Trophoblast cell (in vitro differentiated cells and primary cell): ENCODE measurements at regions not wholly inside any gene's neighbourhood (a gene's known extent, or its start where the extent isn't known, plus 50 kb on each side); places are given as distances from the start of the nearest gene placed in this dataset.
A peak's percentile ranks its signal among the peaks of the same experiment; 100 is the strongest.

Experiments used
- DNase-seq, 2 donors: peaks; one replicate each; pipeline ENCODE4 v3.0.0-alpha.2; 2016
- H2AFZ ChIP-seq: 2 replicates; pipeline ENCODE4 v1.6.1; 2013; ENCODE audit warnings: low read length, moderate library complexity, mild to moderate bottlenecking; ENCODE audit not compliant: insufficient read depth, poor library complexity
- H2AK5ac ChIP-seq: 2 replicates; pipeline ENCODE4 v1.6.1; 2013; ENCODE audit warnings: mild to moderate bottlenecking, low read length
- H2BK120ac ChIP-seq: 2 replicates; pipeline ENCODE4 v1.6.1; 2013; ENCODE audit warnings: low read length, mild to moderate bottlenecking, moderate library complexity; ENCODE audit not compliant: insufficient read depth, poor library complexity
- H2BK12ac ChIP-seq: 2 replicates; pipeline ENCODE4 v1.6.1; 2013; ENCODE audit warnings: mild to moderate bottlenecking, low read length, moderate library complexity
- H2BK5ac ChIP-seq: 2 replicates; pipeline ENCODE4 v1.6.1; 2013; ENCODE audit warnings: low read length, low read depth, moderate library complexity, mild to moderate bottlenecking; ENCODE audit not compliant: poor library complexity
- H3K14ac ChIP-seq: 2 replicates; pipeline ENCODE4 v1.6.1; 2013; ENCODE audit warnings: mild to moderate bottlenecking, low read length
- H3K18ac ChIP-seq: 2 replicates; pipeline ENCODE4 v1.6.1; 2013; ENCODE audit warnings: mild to moderate bottlenecking, low read length
- H3K23ac ChIP-seq: 2 replicates; pipeline ENCODE4 v1.6.1; 2013; ENCODE audit warnings: low read length
- H3K27ac ChIP-seq: 2 replicates; pipeline ENCODE4 v1.5.1; 2013; ENCODE audit warnings: low read depth, mild to moderate bottlenecking, inconsistent platforms, low read length, moderate library complexity
- H3K27me3 ChIP-seq: 2 replicates; pipeline ENCODE4 v1.6.1; 2013; ENCODE audit warnings: inconsistent platforms, mild to moderate bottlenecking, low read length, moderate library complexity; ENCODE audit not compliant: insufficient read depth
- H3K36me3 ChIP-seq, 2 experiments: 1 replicate in 1 of 2; 2 replicates in 1 of 2; pipeline ENCODE4 v1.6.1; 2013; ENCODE audit warnings: low read length in 2 of 2, mild to moderate bottlenecking in 2 of 2, moderate library complexity in 1 of 2; ENCODE audit not compliant: insufficient read depth in 2 of 2, control insufficient read depth in 1 of 2
- H3K4ac ChIP-seq: 2 replicates; pipeline ENCODE4 v1.6.1; 2013; ENCODE audit warnings: low read depth, mild to moderate bottlenecking, low read length, moderate library complexity
- H3K4me1 ChIP-seq, 2 experiments: 1 replicate in 1 of 2; 2 replicates in 1 of 2; pipeline ENCODE4 v1.6.1; 2013; ENCODE audit warnings: low read length in 2 of 2, mild to moderate bottlenecking in 2 of 2, moderate library complexity in 1 of 2; ENCODE audit not compliant: insufficient read depth in 2 of 2, control insufficient read depth in 1 of 2
- H3K4me2 ChIP-seq: 2 replicates; pipeline ENCODE4 v1.6.1; 2013; ENCODE audit warnings: inconsistent platforms, mild to moderate bottlenecking, low read length, moderate library complexity
- H3K4me3 ChIP-seq: 2 replicates; pipeline ENCODE4 v1.5.1; 2013; ENCODE audit warnings: mild to moderate bottlenecking, low read depth, low read length, inconsistent platforms
- H3K79me1 ChIP-seq: one replicate; pipeline ENCODE4 v1.6.1; 2013; ENCODE audit warnings: low read length
- H3K79me2 ChIP-seq: 2 replicates; pipeline ENCODE4 v1.6.1; 2013; ENCODE audit warnings: low read length, mild to moderate bottlenecking; ENCODE audit not compliant: control insufficient read depth, insufficient read depth, poor library complexity
- H3K9ac ChIP-seq: 2 replicates; pipeline ENCODE4 v1.6.1; 2013; ENCODE audit warnings: mild to moderate bottlenecking, low read length
- H3K9me3 ChIP-seq: 2 replicates; pipeline ENCODE4 v1.6.1; 2013; ENCODE audit warnings: low read depth, mild to moderate bottlenecking, control low read depth, inconsistent platforms, low read length; ENCODE audit not compliant: insufficient read depth
- H4K12ac ChIP-seq: 2 replicates; pipeline ENCODE4 v1.6.1; 2013; ENCODE audit warnings: low read depth, mild to moderate bottlenecking, low read length, moderate library complexity
- H4K8ac ChIP-seq: 2 replicates; pipeline ENCODE4 v1.6.1; 2013; ENCODE audit warnings: low read depth, mild to moderate bottlenecking, low read length, moderate library complexity
- H4K91ac ChIP-seq: one replicate; pipeline ENCODE4 v1.6.1; 2013; ENCODE audit warnings: low read depth, mild to moderate bottlenecking, low read length, moderate library complexity
- WGBS: extraction: QIAGEN DNeasy Blood & Tissue Kit; methylation state at CpG from one replicate; pipeline ENCODE4 v1.1.7; 2013; ENCODE audit warnings: missing lambda C conversion rate; ENCODE audit not compliant: insufficient read length, insufficient coverage; ENCODE audit errors: extremely low coverage; 5-methylcytosine and 5-hydroxymethylcytosine counted together

DNA sequence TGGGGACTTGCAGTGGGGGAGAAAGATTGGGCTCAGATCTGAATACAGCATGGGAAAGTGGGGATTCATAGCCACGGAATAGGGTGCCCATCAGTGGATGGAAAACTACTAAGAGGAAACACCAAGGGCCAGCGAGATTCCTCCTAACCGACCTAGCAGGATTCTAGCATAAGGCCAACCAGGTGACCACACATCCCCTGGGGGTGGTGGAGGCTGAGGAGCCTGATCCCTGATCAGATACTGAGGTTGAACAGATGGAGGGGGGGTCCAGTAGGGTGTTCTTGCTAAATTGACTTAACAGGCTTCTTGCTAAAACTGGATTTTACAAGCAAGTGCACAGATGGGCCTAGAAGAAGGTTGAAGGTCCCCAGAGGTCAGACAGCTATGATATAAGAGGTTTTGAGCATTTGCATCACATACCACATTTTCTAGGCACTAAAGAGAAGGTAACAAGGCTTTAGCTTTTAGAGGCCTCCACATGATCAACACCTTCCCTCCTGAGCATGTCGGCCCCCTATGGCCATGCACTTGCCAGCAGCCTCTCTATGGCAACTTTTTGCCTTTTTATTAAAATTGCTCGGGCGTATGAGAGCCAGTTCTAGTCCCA, 69.1 kb upstream of the PUDP start:
- no CpG with 5 or more reads among the region's 6 CpGs for WGBS
- H2AK5ac ChIP-seq = no peak overlapping the region
- no peak overlapping the region for H3K27ac ChIP-seq

GRCh38 chrX:7215842-7216241, 67.9 kb upstream of the PUDP start:
- Histone ChIP-seq H4K12ac (no peak overlapping the region), H4K91ac (no peak overlapping the region), H2BK120ac (no peak overlapping the region), H2AK5ac (no peak overlapping the region), H3K27me3 (no peaks in the 10 kb centered on the region), H3K27ac (peak overlapping the region; percentile 12), H3K9ac (no peak overlapping the region), H3K14ac (no peak overlapping the region), H2BK5ac (no peak overlapping the region), H3K4me2 (no peak overlapping the region), H3K4ac (no peak overlapping the region), H3K4me3 (no peak overlapping the region), H4K8ac (no peak overlapping the region), H3K9me3 (no peaks in the 10 kb centered on the region), H3K4me1 (peaks cover 0 to 8% of the 10 kb centered on the region in 2 experiments), H3K36me3 (no peaks in the 10 kb centered on the region), H2BK12ac (no peak overlapping the region), H3K79me1 (peaks cover 4% of the 10 kb centered on the region), H2AFZ (no peak overlapping the region), H3K79me2 (no peaks in the 10 kb centered on the region), H3K23ac (no peak overlapping the region), H3K18ac (no peak overlapping the region)
- DNase-seq = peak; percentile 3 to 54

More for the DNA sequence above, 69.1 kb upstream of the PUDP start:
- Histone ChIP-seq H4K8ac (no peak overlapping the region), H3K9ac (no peak overlapping the region), H2AFZ (no peak overlapping the region), H3K9me3 (no peaks in the 10 kb centered on the region), H2BK120ac (no peak overlapping the region), H3K4ac (no peak overlapping the region), H4K91ac (peak overlapping the region; percentile 32), H3K27me3 (no peaks in the 10 kb centered on the region), H3K79me2 (no peaks in the 10 kb centered on the region), H2BK5ac (no peak overlapping the region), H2BK12ac (no peak overlapping the region), H3K36me3 (no peaks in the 10 kb centered on the region), H3K23ac (no peak overlapping the region), H3K4me1 (peaks cover 0 to 8% of the 10 kb centered on the region in 2 experiments), H3K79me1 (peaks cover 4% of the 10 kb centered on the region), H3K18ac (no peak overlapping the region), H4K12ac (no peak overlapping the region), H3K4me2 (no peak overlapping the region), H3K4me3 (no peak overlapping the region), H3K14ac (no peak overlapping the region)
- peak; percentile 31 to 54 for DNase-seq

- no peak overlapping the region for H2AFZ ChIP-seq
- no peak overlapping the region for H2BK120ac ChIP-seq
- H3K9ac ChIP-seq = no peak overlapping the region
- H3K9me3 ChIP-seq = no peaks in the 10 kb centered on the region
- no peak overlapping the region for H3K27ac ChIP-seq
- no peak overlapping the region for H2BK5ac ChIP-seq
- no peak overlapping the region for H3K18ac ChIP-seq
- peaks cover 4% of the 10 kb centered on the region for H3K79me1 ChIP-seq
- no peak overlapping the region for H2AK5ac ChIP-seq
- H3K4me2 ChIP-seq = no peak overlapping the region
- no peak overlapping the region for H4K12ac ChIP-seq
- no CpG with 5 or more reads among the region's 2 CpGs for WGBS
- no peak for DNase-seq
- H3K23ac ChIP-seq = no peak overlapping the region
- no peaks in the 10 kb centered on the region for H3K79me2 ChIP-seq
- H3K4me1 ChIP-seq = peaks cover 0 to 4% of the 10 kb centered on the region in 2 experiments
- no peak overlapping the region for H3K14ac ChIP-seq
- H3K4ac ChIP-seq = no peak overlapping the region
- H2BK12ac ChIP-seq = no peak overlapping the region
- no peaks in the 10 kb centered on the region for H3K27me3 ChIP-seq
- no peak overlapping the region for H3K4me3 ChIP-seq
- no peak overlapping the region for H4K91ac ChIP-seq
- H3K36me3 ChIP-seq = no peaks in the 10 kb centered on the region
- H4K8ac ChIP-seq = no peak overlapping the region
Observed at GRCh38 chrX:7214251-7214650, 66.3 kb upstream of the PUDP start.

GRCh38 chrX:7205037-7205577, 57.2 kb upstream of the PUDP start:
- no peak for DNase-seq
- no CpG with 5 or more reads among the region's 2 CpGs for WGBS

More at GRCh38 chrX:7205037-7205577, 57.2 kb upstream of the PUDP start:
- no peak overlapping the region for H3K18ac ChIP-seq
- H3K36me3 ChIP-seq = no peaks in the 10 kb centered on the region
- H2AFZ ChIP-seq = no peak overlapping the region
- no peak overlapping the region for H2BK12ac ChIP-seq
- H3K14ac ChIP-seq = no peak overlapping the region
- no peaks in the 10 kb centered on the region for H3K79me2 ChIP-seq
- no peak overlapping the region for H2AK5ac ChIP-seq
- no peak overlapping the region for H4K91ac ChIP-seq
- H3K27ac ChIP-seq = no peak overlapping the region
- no peak overlapping the region for H3K4me3 ChIP-seq
- no peaks in the 10 kb centered on the region for H3K4me1 ChIP-seq
- H3K4ac ChIP-seq = no peak overlapping the region
- no peaks in the 10 kb centered on the region for H3K79me1 ChIP-seq
- no peaks in the 10 kb centered on the region for H3K27me3 ChIP-seq
- H4K8ac ChIP-seq = no peak overlapping the region
- no peak overlapping the region for H2BK5ac ChIP-seq
- H3K9ac ChIP-seq = no peak overlapping the region
- no peak overlapping the region for H3K4me2 ChIP-seq
- no peak overlapping the region for H4K12ac ChIP-seq
- no peak overlapping the region for H2BK120ac ChIP-seq
- no peak overlapping the region for H3K23ac ChIP-seq
- H3K9me3 ChIP-seq = no peaks in the 10 kb centered on the region
